MM.1S (cell line): ENCODE measurements at regions not wholly inside any gene's neighbourhood (a gene's known extent, or its start where the extent isn't known, plus 50 kb on each side); places are given as distances from the start of the nearest gene placed in this dataset.

Experiments used
- DNase-seq: peaks from one replicate; pipeline ENCODE4 v3.0.0-alpha.2; 2015
- H2AFZ ChIP-seq: fragments of 300-600 bp; sonication (generic); 2 replicates; pipeline ENCODE4 v1.6.0; 2016; ENCODE audit warnings: antibody characterized with exemption, low read length
- H3F3A ChIP-seq: fragments of 300-600 bp; sonication (generic); 2 replicates; pipeline ENCODE4 v1.6.1; 2016; ENCODE audit warnings: mild to moderate bottlenecking, antibody characterized with exemption, low read length, moderate library complexity, mixed read lengths; ENCODE audit not compliant: insufficient read depth
- H3K27ac ChIP-seq: fragments of 300-600 bp; sonication (generic); 2 replicates; pipeline ENCODE4 v1.5.1; 2016; ENCODE audit warnings: mild to moderate bottlenecking, low read length
- H3K27me3 ChIP-seq: fragments of 300-600 bp; sonication (generic); replicated peaks from 2 replicates; pipeline ENCODE4 v1.6.0; 2016; ENCODE audit warnings: low read length; ENCODE audit not compliant: insufficient read depth
- H3K36me3 ChIP-seq: fragments of 300-600 bp; sonication (generic); replicated peaks from 2 replicates; pipeline ENCODE4 v1.6.1; 2016; ENCODE audit warnings: mild to moderate bottlenecking, low read length, mixed read lengths; ENCODE audit not compliant: insufficient read depth
- H3K4me1 ChIP-seq: fragments of 300-600 bp; sonication (generic); 2 replicates; pipeline ENCODE4 v1.6.1; 2016; ENCODE audit warnings: low read length, mixed read lengths
- H3K4me2 ChIP-seq: fragments of 300-600 bp; sonication (generic); 2 replicates; pipeline ENCODE4 v1.6.0; 2016; ENCODE audit warnings: low read depth, low read length
- H3K4me3 ChIP-seq: fragments of 300-600 bp; sonication (generic); 2 replicates; pipeline ENCODE4 v1.5.1; 2016; ENCODE audit warnings: low read length, mixed read lengths
- H3K79me2 ChIP-seq: fragments of 300-600 bp; sonication (generic); 2 replicates; pipeline ENCODE4 v1.6.1; 2016; ENCODE audit warnings: mixed run types, low read length, mixed read lengths
- H3K9ac ChIP-seq: fragments of 300-600 bp; sonication (generic); 2 replicates; pipeline ENCODE4 v1.6.1; 2016; ENCODE audit warnings: low read length, mixed read lengths
- H3K9me2 ChIP-seq: fragments of 300-600 bp; sonication (generic); replicated peaks from 2 replicates; pipeline ENCODE4 v1.6.1; 2016; ENCODE audit warnings: mild to moderate bottlenecking, low read length, mixed read lengths; ENCODE audit not compliant: insufficient read depth
- H3K9me3 ChIP-seq: fragments of 300-600 bp; sonication (generic); replicated peaks from 2 replicates; pipeline ENCODE4 v1.6.1; 2016; ENCODE audit warnings: mild to moderate bottlenecking, low read length, mixed read lengths; ENCODE audit not compliant: insufficient read depth
- H4K20me1 ChIP-seq: fragments of 300-600 bp; sonication (generic); 2 replicates; pipeline ENCODE4 v1.6.1; 2016; ENCODE audit warnings: mild to moderate bottlenecking, low read length, moderate library complexity, mixed read lengths; ENCODE audit not compliant: insufficient read depth
- EZH2 ChIP-seq: fragments of 300-600 bp; sonication (generic); optimal IDR thresholded peaks from 2 replicates; pipeline ENCODE3; 2017; ENCODE audit warnings: low read depth, mild to moderate bottlenecking, antibody characterized with exemption, low read length, mixed read lengths
- EZH2phosphoT487 ChIP-seq: fragments of 300-600 bp; sonication (generic); IDR thresholded peaks from 2 replicates; pipeline ENCODE4 v1.6.1; 2018; ENCODE audit warnings: antibody characterized with exemption, low read length
- TF ChIP-seq, protein P1 (sequence below): fragments of 300-600 bp; sonication (generic); IDR thresholded peaks from 2 replicates; pipeline ENCODE4 v1.5.1; 2016; ENCODE audit warnings: antibody characterized with exemption, low read length, mixed read lengths

DNA sequence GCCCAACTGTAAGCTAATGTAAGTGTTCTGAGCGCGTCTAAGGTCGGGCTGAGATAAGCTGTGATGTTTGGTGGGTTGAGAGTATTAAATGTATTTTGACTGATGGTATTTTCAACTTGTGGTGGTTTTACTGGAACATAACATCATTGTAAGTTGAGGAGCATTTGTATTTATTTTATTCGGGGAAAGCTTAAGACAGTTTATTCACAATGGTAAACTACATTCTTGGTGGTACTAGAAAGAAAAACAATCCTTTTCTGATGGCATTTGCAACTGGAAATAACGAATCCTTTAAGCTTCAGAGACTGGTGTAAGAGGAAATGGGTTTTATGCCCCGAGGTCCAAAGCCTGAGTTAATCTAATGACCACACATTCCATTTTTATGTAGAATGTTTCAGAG, 283.3 kb upstream of the NETO1 start:
- Histone ChIP-seq H3K36me3 (no peaks in the 10 kb centered on the region), H3K4me2 (no peak overlapping the region), H3K4me1 (no peaks in the 10 kb centered on the region), H3K9me2 (no peaks in the 10 kb centered on the region), H3K79me2 (no peaks in the 10 kb centered on the region), H3K27ac (no peak overlapping the region), H2AFZ (no peak overlapping the region), H3K9me3 (no peaks in the 10 kb centered on the region), H3F3A (no peaks in the 10 kb centered on the region), H3K9ac (no peak overlapping the region), H4K20me1 (no peaks in the 10 kb centered on the region), H3K4me3 (no peak overlapping the region), H3K27me3 (no peaks in the 10 kb centered on the region)
- TF ChIP-seq EZH2phosphoT487 (no peak), EZH2 (no peak)
- TF ChIP-seq, protein P1, sequence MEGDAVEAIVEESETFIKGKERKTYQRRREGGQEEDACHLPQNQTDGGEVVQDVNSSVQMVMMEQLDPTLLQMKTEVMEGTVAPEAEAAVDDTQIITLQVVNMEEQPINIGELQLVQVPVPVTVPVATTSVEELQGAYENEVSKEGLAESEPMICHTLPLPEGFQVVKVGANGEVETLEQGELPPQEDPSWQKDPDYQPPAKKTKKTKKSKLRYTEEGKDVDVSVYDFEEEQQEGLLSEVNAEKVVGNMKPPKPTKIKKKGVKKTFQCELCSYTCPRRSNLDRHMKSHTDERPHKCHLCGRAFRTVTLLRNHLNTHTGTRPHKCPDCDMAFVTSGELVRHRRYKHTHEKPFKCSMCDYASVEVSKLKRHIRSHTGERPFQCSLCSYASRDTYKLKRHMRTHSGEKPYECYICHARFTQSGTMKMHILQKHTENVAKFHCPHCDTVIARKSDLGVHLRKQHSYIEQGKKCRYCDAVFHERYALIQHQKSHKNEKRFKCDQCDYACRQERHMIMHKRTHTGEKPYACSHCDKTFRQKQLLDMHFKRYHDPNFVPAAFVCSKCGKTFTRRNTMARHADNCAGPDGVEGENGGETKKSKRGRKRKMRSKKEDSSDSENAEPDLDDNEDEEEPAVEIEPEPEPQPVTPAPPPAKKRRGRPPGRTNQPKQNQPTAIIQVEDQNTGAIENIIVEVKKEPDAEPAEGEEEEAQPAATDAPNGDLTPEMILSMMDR = no peak
- no peak for DNase-seq

DNA sequence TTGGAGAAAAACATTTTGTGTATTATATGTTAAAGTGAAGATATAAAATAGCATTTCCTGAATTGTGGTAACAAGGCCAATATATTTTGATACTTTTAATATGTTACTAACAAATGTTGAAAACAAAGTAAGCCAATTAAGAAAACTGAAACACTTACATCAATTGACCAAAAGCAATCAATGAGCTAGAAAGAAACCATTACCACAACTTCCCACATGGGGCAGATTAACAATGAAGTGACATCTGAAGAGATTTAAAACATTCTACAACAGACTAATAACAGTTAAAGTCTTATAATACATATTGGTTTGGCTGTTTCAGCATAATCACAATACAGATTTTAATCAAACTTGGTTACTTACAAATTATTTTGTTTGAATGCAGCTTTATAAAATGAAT, 282.4 kb upstream of the NETO1 start:
- Histone ChIP-seq H4K20me1 (no peaks in the 10 kb centered on the region), H3K9me2 (no peaks in the 10 kb centered on the region), H2AFZ (no peak overlapping the region), H3K4me2 (no peak overlapping the region), H3K79me2 (no peaks in the 10 kb centered on the region), H3K4me1 (no peaks in the 10 kb centered on the region), H3K9ac (no peak overlapping the region), H3F3A (no peaks in the 10 kb centered on the region), H3K27me3 (no peaks in the 10 kb centered on the region), H3K4me3 (no peak overlapping the region), H3K9me3 (no peaks in the 10 kb centered on the region), H3K36me3 (no peaks in the 10 kb centered on the region), H3K27ac (no peak overlapping the region)
- TF ChIP-seq, protein P1 = no peak
- TF ChIP-seq EZH2phosphoT487 = no peak
- TF ChIP-seq EZH2 = no peak
- DNase-seq = no peak

DNA sequence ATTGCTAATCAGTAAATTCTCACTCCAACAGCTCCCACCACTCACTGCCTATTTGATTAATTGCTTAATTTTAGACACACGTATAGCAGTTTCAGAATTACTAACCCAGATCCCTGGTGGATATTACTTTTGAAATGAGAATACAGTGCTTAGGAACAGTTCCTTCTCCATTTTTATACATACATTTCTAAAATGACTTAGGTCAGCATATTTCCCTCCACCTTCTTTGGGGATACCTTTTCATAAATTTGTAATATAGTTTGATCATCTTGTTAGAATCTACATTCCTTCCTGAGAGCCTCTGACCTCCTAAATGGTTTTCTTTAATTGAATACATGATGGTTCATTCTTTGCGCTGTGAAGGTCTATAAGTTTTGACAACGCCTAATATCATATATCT, 279.8 kb upstream of the NETO1 start:
- Histone ChIP-seq H4K20me1 (no peaks in the 10 kb centered on the region), H3K9ac (no peak overlapping the region), H3K27me3 (no peaks in the 10 kb centered on the region), H3K4me2 (no peak overlapping the region), H3K27ac (no peak overlapping the region), H3K9me2 (no peaks in the 10 kb centered on the region), H3F3A (no peaks in the 10 kb centered on the region), H3K36me3 (no peaks in the 10 kb centered on the region), H3K4me1 (no peaks in the 10 kb centered on the region), H3K79me2 (no peaks in the 10 kb centered on the region), H3K9me3 (no peaks in the 10 kb centered on the region), H2AFZ (no peak overlapping the region), H3K4me3 (no peak overlapping the region)
- no peak for DNase-seq
- TF ChIP-seq, protein P1 = no peak
- no peak for TF ChIP-seq EZH2
- TF ChIP-seq EZH2phosphoT487 = no peak

DNA sequence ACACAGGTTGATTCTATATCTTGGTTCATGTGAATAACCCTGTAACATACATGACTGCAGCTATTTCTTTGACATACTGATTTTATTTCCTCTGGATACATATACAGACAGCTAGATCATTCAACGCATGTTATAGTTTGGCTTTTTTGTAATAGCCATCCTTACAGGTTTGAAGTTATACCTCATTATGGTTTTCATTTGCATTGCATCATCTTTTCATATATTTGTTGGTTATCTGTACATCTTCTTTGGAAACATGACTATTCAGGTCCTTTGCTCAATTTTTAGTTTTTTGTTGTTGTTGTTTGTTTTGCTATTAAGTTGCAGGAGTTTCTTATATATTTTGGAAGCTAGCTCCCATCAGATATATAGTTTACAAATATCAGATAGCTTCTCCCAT, 276.2 kb upstream of the NETO1 start:
- Histone ChIP-seq H3K9me2 (no peaks in the 10 kb centered on the region), H3K27me3 (no peaks in the 10 kb centered on the region), H3K36me3 (no peaks in the 10 kb centered on the region), H2AFZ (no peak overlapping the region), H3K9ac (no peak overlapping the region), H3K9me3 (no peaks in the 10 kb centered on the region), H4K20me1 (no peaks in the 10 kb centered on the region), H3K4me2 (no peak overlapping the region), H3K27ac (no peak overlapping the region), H3K4me3 (no peak overlapping the region), H3K4me1 (no peaks in the 10 kb centered on the region), H3K79me2 (no peaks in the 10 kb centered on the region), H3F3A (no peaks in the 10 kb centered on the region)
- DNase-seq = no peak
- TF ChIP-seq EZH2phosphoT487 (no peak), EZH2 (no peak)
- TF ChIP-seq, protein P1 = no peak
